ENCODE measurements at regions not wholly inside any gene's neighbourhood (a gene's known extent, or its start where the extent isn't known, plus 50 kb on each side); places are given as distances from the start of the nearest gene placed in this dataset.

DNA sequence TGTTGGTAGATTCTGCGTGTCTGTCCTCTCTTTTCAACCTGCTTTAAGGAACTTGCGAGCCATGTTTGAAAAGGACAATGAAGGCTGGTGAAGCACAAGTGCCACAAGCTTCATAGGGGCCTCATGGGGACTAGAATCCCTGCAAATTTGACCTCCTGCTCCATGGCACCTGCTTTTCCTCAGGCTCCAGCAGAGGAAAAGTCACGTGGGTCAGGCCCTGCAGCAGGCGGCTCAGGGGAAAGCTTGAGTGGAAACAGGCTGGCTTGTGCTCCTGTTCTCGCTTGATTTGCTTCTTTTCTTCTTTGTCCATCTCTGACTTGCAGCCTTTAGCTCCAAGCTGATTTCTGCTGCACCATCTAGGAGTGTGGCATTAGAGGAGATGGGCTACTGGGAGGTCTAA is 187.6 kb upstream of the MAST4 start:
- no peak for TF ChIP-seq CEBPB (IDR thresholded peaks at IDR 0.05)
- TF ChIP-seq, protein P1, sequence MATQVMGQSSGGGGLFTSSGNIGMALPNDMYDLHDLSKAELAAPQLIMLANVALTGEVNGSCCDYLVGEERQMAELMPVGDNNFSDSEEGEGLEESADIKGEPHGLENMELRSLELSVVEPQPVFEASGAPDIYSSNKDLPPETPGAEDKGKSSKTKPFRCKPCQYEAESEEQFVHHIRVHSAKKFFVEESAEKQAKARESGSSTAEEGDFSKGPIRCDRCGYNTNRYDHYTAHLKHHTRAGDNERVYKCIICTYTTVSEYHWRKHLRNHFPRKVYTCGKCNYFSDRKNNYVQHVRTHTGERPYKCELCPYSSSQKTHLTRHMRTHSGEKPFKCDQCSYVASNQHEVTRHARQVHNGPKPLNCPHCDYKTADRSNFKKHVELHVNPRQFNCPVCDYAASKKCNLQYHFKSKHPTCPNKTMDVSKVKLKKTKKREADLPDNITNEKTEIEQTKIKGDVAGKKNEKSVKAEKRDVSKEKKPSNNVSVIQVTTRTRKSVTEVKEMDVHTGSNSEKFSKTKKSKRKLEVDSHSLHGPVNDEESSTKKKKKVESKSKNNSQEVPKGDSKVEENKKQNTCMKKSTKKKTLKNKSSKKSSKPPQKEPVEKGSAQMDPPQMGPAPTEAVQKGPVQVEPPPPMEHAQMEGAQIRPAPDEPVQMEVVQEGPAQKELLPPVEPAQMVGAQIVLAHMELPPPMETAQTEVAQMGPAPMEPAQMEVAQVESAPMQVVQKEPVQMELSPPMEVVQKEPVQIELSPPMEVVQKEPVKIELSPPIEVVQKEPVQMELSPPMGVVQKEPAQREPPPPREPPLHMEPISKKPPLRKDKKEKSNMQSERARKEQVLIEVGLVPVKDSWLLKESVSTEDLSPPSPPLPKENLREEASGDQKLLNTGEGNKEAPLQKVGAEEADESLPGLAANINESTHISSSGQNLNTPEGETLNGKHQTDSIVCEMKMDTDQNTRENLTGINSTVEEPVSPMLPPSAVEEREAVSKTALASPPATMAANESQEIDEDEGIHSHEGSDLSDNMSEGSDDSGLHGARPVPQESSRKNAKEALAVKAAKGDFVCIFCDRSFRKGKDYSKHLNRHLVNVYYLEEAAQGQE (IDR thresholded peaks at IDR 0.05; ENCODE audit: low read depth), result no peak
- TF ChIP-seq CREB1 (IDR thresholded peaks at IDR 0.05; ENCODE audit: low read depth), result no peak
- no peak for TF ChIP-seq EGR1 (IDR thresholded peaks at IDR 0.05)
- TF ChIP-seq NFIC (IDR thresholded peaks at IDR 0.05), result no peak
- no peak for TF ChIP-seq RAD21 (IDR thresholded peaks at IDR 0.05; ENCODE audit: low read depth)
- TF ChIP-seq USF1 (IDR thresholded peaks at IDR 0.05), result no peak
- TF ChIP-seq ZBTB7A (IDR thresholded peaks at IDR 0.05; ENCODE audit: low read depth), result no peak
- TF ChIP-seq TCF12 (IDR thresholded peaks at IDR 0.05; ENCODE audit: low read depth), result no peak
- TF ChIP-seq FOXM1 (IDR thresholded peaks at IDR 0.05; ENCODE audit: borderline replicate concordance, low read depth), result no peak
- TF ChIP-seq EP300 (IDR thresholded peaks at IDR 0.05; ENCODE audit: borderline replicate concordance), result no peak
- TF ChIP-seq TAF1 (IDR thresholded peaks at IDR 0.05; ENCODE audit: low read depth), result no peak
- TF ChIP-seq YY1 (IDR thresholded peaks at IDR 0.05; ENCODE audit: low read depth), result no peak

DNA sequence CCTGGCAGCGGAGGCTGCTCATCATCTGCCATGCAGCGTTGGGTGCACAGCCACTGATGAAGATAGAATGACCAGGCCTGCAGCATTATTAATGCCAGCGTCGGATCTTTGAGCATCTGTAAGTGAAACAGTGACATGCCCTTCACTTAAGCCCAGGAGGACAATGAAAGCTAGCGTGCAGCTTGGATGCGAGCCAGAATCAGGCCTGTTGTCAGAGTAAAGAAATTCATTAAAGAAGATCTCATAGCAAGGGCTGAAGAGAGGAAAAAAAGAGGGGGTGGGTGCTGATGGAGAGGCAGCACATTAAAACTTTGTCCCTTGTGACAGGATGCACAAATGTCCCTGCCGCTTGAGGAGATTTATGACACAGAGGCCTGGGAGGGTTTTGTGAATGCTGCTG is 186.1 kb upstream of the MAST4 start:
- no peak for TF ChIP-seq USF1 (IDR thresholded peaks at IDR 0.05)
- no peak for TF ChIP-seq CREB1 (IDR thresholded peaks at IDR 0.05; ENCODE audit: low read depth)
- TF ChIP-seq, protein P2, sequence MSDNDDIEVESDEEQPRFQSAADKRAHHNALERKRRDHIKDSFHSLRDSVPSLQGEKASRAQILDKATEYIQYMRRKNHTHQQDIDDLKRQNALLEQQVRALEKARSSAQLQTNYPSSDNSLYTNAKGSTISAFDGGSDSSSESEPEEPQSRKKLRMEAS (IDR thresholded peaks at IDR 0.05), result no peak
- no peak for TF ChIP-seq TAF1 (IDR thresholded peaks at IDR 0.05; ENCODE audit: low read depth)
- TF ChIP-seq TCF12 (IDR thresholded peaks at IDR 0.05; ENCODE audit: low read depth), result no peak
- no peak for TF ChIP-seq EGR1 (IDR thresholded peaks at IDR 0.05)
- no peak for TF ChIP-seq ZBTB7A (IDR thresholded peaks at IDR 0.05; ENCODE audit: low read depth)
- TF ChIP-seq TEAD4 (IDR thresholded peaks at IDR 0.05), result no peak
- no peak for TF ChIP-seq RAD21 (IDR thresholded peaks at IDR 0.05; ENCODE audit: low read depth)
- TF ChIP-seq NFIC (IDR thresholded peaks at IDR 0.05), result no peak
- no peak for TF ChIP-seq FOXM1 (IDR thresholded peaks at IDR 0.05; ENCODE audit: borderline replicate concordance, low read depth)
- no peak for TF ChIP-seq CEBPB (IDR thresholded peaks at IDR 0.05)
- TF ChIP-seq, protein P1 (IDR thresholded peaks at IDR 0.05; ENCODE audit: low read depth), result no peak
- no peak for TF ChIP-seq EP300 (IDR thresholded peaks at IDR 0.05; ENCODE audit: borderline replicate concordance)
- TF ChIP-seq YY1 (IDR thresholded peaks at IDR 0.05; ENCODE audit: low read depth), result no peak

- TF ChIP-seq EGR1 (IDR thresholded peaks at IDR 0.05) (no peak), EP300 (IDR thresholded peaks at IDR 0.05; ENCODE audit: borderline replicate concordance) (no peak), NFIC (IDR thresholded peaks at IDR 0.05) (no peak), TEAD4 (IDR thresholded peaks at IDR 0.05) (no peak), RAD21 (IDR thresholded peaks at IDR 0.05; ENCODE audit: low read depth) (no peak), TCF12 (IDR thresholded peaks at IDR 0.05; ENCODE audit: low read depth) (no peak), TAF1 (IDR thresholded peaks at IDR 0.05; ENCODE audit: low read depth) (no peak), CEBPB (IDR thresholded peaks at IDR 0.05) (no peak)
- TF ChIP-seq, protein P2 (IDR thresholded peaks at IDR 0.05), result no peak
These were observed 184.5 kb upstream of the MAST4 start for GRCh38 chr5:66411701-66412100.

- TF ChIP-seq EP300 (IDR thresholded peaks at IDR 0.05; ENCODE audit: borderline replicate concordance) (no peak), ZBTB7A (IDR thresholded peaks at IDR 0.05; ENCODE audit: low read depth) (no peak), YY1 (IDR thresholded peaks at IDR 0.05; ENCODE audit: low read depth) (no peak), TAF1 (IDR thresholded peaks at IDR 0.05; ENCODE audit: low read depth) (no peak), NFIC (IDR thresholded peaks at IDR 0.05) (no peak), TCF12 (IDR thresholded peaks at IDR 0.05; ENCODE audit: low read depth) (no peak), CEBPB (IDR thresholded peaks at IDR 0.05) (no peak), FOXM1 (IDR thresholded peaks at IDR 0.05; ENCODE audit: borderline replicate concordance, low read depth) (no peak), CREB1 (IDR thresholded peaks at IDR 0.05; ENCODE audit: low read depth) (no peak), USF1 (IDR thresholded peaks at IDR 0.05) (no peak), EGR1 (IDR thresholded peaks at IDR 0.05) (no peak), RAD21 (IDR thresholded peaks at IDR 0.05; ENCODE audit: low read depth) (no peak), TEAD4 (IDR thresholded peaks at IDR 0.05) (no peak)
- TF ChIP-seq, protein P2 (IDR thresholded peaks at IDR 0.05), result no peak
- TF ChIP-seq, protein P1 (IDR thresholded peaks at IDR 0.05; ENCODE audit: low read depth), result no peak
These were observed 182.3 kb upstream of the MAST4 start for GRCh38 chr5:66413931-66414330.

Measured in Ishikawa (cell line).